ENCODE measurements at regions not wholly inside any gene's neighbourhood (a gene's known extent, or its start where the extent isn't known, plus 50 kb on each side); places are given as distances from the start of the nearest gene placed in this dataset.
"Not testable (repeated sequence)": the region's sequence is repeated elsewhere in the genome, so short reads cannot be mapped to it uniquely, and the experiment has no call there.

GRCh38 chr19:30933454-30933853 is 415.8 kb downstream of the TSHZ3 start:
- not testable (repeated sequence) for DNase-seq

GRCh38 chr19:30932854-30933253 is 416.4 kb downstream of the TSHZ3 start:
- DNase-seq, result no peak

GRCh38 chr19:30930941-30931706 is 418.1 kb downstream of the TSHZ3 start:
- no peak for DNase-seq

- no peak for DNase-seq
Observed at GRCh38 chr19:30927705-30928104, 421.5 kb downstream of the TSHZ3 start.

GRCh38 chr19:30924670-30925069 is 424.6 kb downstream of the TSHZ3 start:
- no peak for DNase-seq

- DNase-seq, result no peak
Observed at GRCh38 chr19:30924069-30924636, 425.1 kb downstream of the TSHZ3 start.

GRCh38 chr19:30923621-30924020 is 425.6 kb downstream of the TSHZ3 start:
- DNase-seq, result no peak

GRCh38 chr19:30923096-30923495 is 426.1 kb downstream of the TSHZ3 start:
- no peak for DNase-seq

- DNase-seq, result no peak
Observed at GRCh38 chr19:30920222-30920621, 429.0 kb downstream of the TSHZ3 start.

- no peak for DNase-seq
Observed at GRCh38 chr19:30919737-30920136, 429.5 kb downstream of the TSHZ3 start.

- DNase-seq, result no peak
Observed at GRCh38 chr19:30916238-30916637, 433.0 kb downstream of the TSHZ3 start.

- DNase-seq, result no peak
Observed at GRCh38 chr19:30911491-30911890, 437.7 kb downstream of the TSHZ3 start.

GRCh38 chr19:30910485-30911240 is 438.6 kb downstream of the TSHZ3 start:
- DNase-seq, result no peak

- DNase-seq, result no peak
Observed at GRCh38 chr19:30909216-30909615, 440.0 kb downstream of the TSHZ3 start.

- no peak for DNase-seq
Observed at GRCh38 chr19:30908262-30908771, 440.9 kb downstream of the TSHZ3 start.

- DNase-seq, result no peak
Observed at GRCh38 chr19:30906871-30907270, 442.4 kb downstream of the TSHZ3 start.

GRCh38 chr19:30900051-30900450 is 449.2 kb downstream of the TSHZ3 start:
- DNase-seq, result no peak

- no peak for DNase-seq
Observed at GRCh38 chr19:30898353-30899103, 450.7 kb downstream of the TSHZ3 start.

- no peak for DNase-seq
Observed at GRCh38 chr19:30897553-30897952, 451.7 kb downstream of the TSHZ3 start.

GRCh38 chr19:30897034-30897433 is 452.2 kb downstream of the TSHZ3 start:
- no peak for DNase-seq

- no peak for DNase-seq
Observed at GRCh38 chr19:30896554-30896953, 452.7 kb downstream of the TSHZ3 start.

- DNase-seq, result no peak
Observed at GRCh38 chr19:30895946-30896345, 453.3 kb downstream of the TSHZ3 start.

- no peak for DNase-seq
Observed at GRCh38 chr19:30891051-30891450, 458.2 kb downstream of the TSHZ3 start.

Data from HCEC 1CT (cell line).